ENCODE measurements at regions not wholly inside any gene's neighbourhood (a gene's known extent, or its start where the extent isn't known, plus 50 kb on each side); places are given as distances from the start of the nearest gene placed in this dataset.

DNA sequence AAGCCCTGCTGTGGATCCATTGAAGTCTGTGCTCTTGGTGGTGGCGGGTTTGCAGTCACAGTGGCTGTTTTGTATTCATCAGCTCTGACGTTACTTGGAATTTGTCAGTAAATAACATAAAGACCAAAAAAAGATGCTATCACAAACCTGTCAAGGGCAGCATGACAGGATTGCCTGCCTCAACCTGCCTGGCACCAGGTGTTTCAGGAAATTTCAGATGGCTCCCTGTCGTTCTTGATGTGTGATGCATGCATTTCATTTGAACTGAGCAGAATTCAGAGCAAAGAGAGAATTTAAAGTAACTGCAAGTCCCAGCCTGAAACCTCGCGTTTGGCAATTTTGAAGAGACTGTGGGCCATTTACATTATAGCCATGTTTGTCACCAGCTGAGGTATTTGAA is 50.3 kb upstream of the EPC2 start:
- H3K4me3 ChIP-seq (ENCODE audit: low read depth, low read length), result no peak overlapping the region
- DNase-seq (ENCODE audit: low read depth), result no peak
- TF ChIP-seq, protein P1, sequence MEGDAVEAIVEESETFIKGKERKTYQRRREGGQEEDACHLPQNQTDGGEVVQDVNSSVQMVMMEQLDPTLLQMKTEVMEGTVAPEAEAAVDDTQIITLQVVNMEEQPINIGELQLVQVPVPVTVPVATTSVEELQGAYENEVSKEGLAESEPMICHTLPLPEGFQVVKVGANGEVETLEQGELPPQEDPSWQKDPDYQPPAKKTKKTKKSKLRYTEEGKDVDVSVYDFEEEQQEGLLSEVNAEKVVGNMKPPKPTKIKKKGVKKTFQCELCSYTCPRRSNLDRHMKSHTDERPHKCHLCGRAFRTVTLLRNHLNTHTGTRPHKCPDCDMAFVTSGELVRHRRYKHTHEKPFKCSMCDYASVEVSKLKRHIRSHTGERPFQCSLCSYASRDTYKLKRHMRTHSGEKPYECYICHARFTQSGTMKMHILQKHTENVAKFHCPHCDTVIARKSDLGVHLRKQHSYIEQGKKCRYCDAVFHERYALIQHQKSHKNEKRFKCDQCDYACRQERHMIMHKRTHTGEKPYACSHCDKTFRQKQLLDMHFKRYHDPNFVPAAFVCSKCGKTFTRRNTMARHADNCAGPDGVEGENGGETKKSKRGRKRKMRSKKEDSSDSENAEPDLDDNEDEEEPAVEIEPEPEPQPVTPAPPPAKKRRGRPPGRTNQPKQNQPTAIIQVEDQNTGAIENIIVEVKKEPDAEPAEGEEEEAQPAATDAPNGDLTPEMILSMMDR (IDR thresholded peaks at IDR 0.05; ENCODE audit: insufficient read depth, low read length), result no peak

Data from fibroblast of the aortic adventitia (primary cell).